Left lung (tissue), 4 donors: ENCODE measurements at regions not wholly inside any gene's neighbourhood (a gene's known extent, or its start where the extent isn't known, plus 50 kb on each side); places are given as distances from the start of the nearest gene placed in this dataset.

Experiments used
- ATAC-seq: fragments of 200-7000 bp; cut with Tn5 transposase; one replicate; pipeline ENCODE4 v1.9.1; 2020; ENCODE audit warnings: moderate library complexity
- DNase-seq, 4 donors: peaks; one replicate each; pipeline ENCODE4 v3.0.0-alpha.2; 2013 to 2020
- H3K27ac ChIP-seq, 2 donors: fragments of 200-600 bp; sonication (generic) in 1 of 2; one replicate each; pipeline versions ENCODE4 v1.5.0 to v1.8.0; 2020 to 2021
- H3K27me3 ChIP-seq, 2 donors: fragments of 200-600 bp; sonication (generic) in 1 of 2; one replicate each; pipeline versions ENCODE4 v1.5.0 to v1.8.0; 2020 to 2021
- H3K36me3 ChIP-seq, 2 donors: fragments of 200-600 bp; sonication (generic) in 1 of 2; one replicate each; pipeline versions ENCODE4 v1.5.0 to v1.8.0; 2020 to 2021
- H3K4me1 ChIP-seq, 2 donors: fragments of 200-600 bp; one replicate each; pipeline ENCODE4 v1.8.0; 2021
- H3K4me3 ChIP-seq, 2 donors: fragments of 200-600 bp; sonication (generic) in 1 of 2; one replicate each; pipeline versions ENCODE4 v1.5.0 to v1.8.0; 2020 to 2021; ENCODE audit warnings: mild to moderate bottlenecking in 1 of 2
- H3K9me3 ChIP-seq, 2 donors: fragments of 200-600 bp; sonication (generic) in 1 of 2; one replicate each; pipeline versions ENCODE4 v1.5.0 to v1.8.0; 2020 to 2021
- CTCF ChIP-seq, 2 donors: fragments of 200-600 bp; sonication (generic) in 1 of 2; IDR thresholded peaks; one replicate each; pipeline versions ENCODE4 v1.5.0 to v1.8.0; 2021; ENCODE audit warnings: antibody characterized with exemption in 2 of 2
- intact Hi-C, 2 donors: fragments of 100-400 bp; cut with DNase I; formaldehyde crosslinking; loops; one replicate each; pipeline versions ENCODE4 v1.11.2 to v1.14.2; 2022
- donor health status: DM: no; HTN: yes; CAD: no.
- donor health status: DM: no; HTN: no; CAD: no.

- peaks cover 0 to 2% of the 10 kb centered on the region in 2 donors for H3K9me3 ChIP-seq
- no peak overlapping the region for H3K27ac ChIP-seq
- ATAC-seq = no peak
- TF ChIP-seq CTCF (IDR thresholded peaks at IDR 0.05) = no peak
- no peaks in the 10 kb centered on the region for H3K27me3 ChIP-seq
- H3K4me1 ChIP-seq = no peaks in the 10 kb centered on the region
- DNase-seq = no peak
- no peak overlapping the region for H3K4me3 ChIP-seq
- H3K36me3 ChIP-seq = no peaks in the 10 kb centered on the region
- intact Hi-C loops = no loop called here
Observed at GRCh38 chr5:102691434-102691833, 63.7 kb upstream of the PAM start.

GRCh38 chr5:102700120-102700831, 54.8 kb upstream of the PAM start:
- no peak overlapping the region for H3K4me3 ChIP-seq
- no peak for ATAC-seq
- no peaks in the 10 kb centered on the region for H3K36me3 ChIP-seq
- no peak for TF ChIP-seq CTCF (IDR thresholded peaks at IDR 0.05)
- DNase-seq = no peak
- intact Hi-C loops = no loop called here
- no peak overlapping the region for H3K27ac ChIP-seq
- H3K4me1 ChIP-seq = no peaks in the 10 kb centered on the region
- H3K27me3 ChIP-seq = no peaks in the 10 kb centered on the region
- no peaks in the 10 kb centered on the region for H3K9me3 ChIP-seq

GRCh38 chr5:102700916-102701315, 54.2 kb upstream of the PAM start:
- no peak for DNase-seq
- no peak for TF ChIP-seq CTCF (IDR thresholded peaks at IDR 0.05)
- no peaks in the 10 kb centered on the region for H3K36me3 ChIP-seq
- H3K9me3 ChIP-seq = no peaks in the 10 kb centered on the region
- no peak overlapping the region for H3K27ac ChIP-seq
- no peaks in the 10 kb centered on the region for H3K27me3 ChIP-seq
- H3K4me1 ChIP-seq = no peaks in the 10 kb centered on the region
- intact Hi-C loops = no loop called here
- no peak overlapping the region for H3K4me3 ChIP-seq
- ATAC-seq = no peak

GRCh38 chr5:102701748-102702147, 53.4 kb upstream of the PAM start:
- ATAC-seq (no peak), DNase-seq (no peak)
- H3K27ac ChIP-seq = no peak overlapping the region
- H3K27me3 ChIP-seq = no peaks in the 10 kb centered on the region
- H3K4me3 ChIP-seq = no peak overlapping the region
- intact Hi-C loops = no loop called here
- H3K36me3 ChIP-seq = no peaks in the 10 kb centered on the region
- no peaks in the 10 kb centered on the region for H3K4me1 ChIP-seq
- no peaks in the 10 kb centered on the region for H3K9me3 ChIP-seq
- no peak for TF ChIP-seq CTCF (IDR thresholded peaks at IDR 0.05)
